ENCODE measurements at regions not wholly inside any gene's neighbourhood (a gene's known extent, or its start where the extent isn't known, plus 50 kb on each side); places are given as distances from the start of the nearest gene placed in this dataset.

- Histone ChIP-seq H3K4me1 (ENCODE audit: control insufficient read depth in 5 of 5, insufficient read depth in 5 of 5, low read length in 5 of 5) (no peaks in the 10 kb centered on the region), H3K4me3 (no peak overlapping the region), H3K27me3 (ENCODE audit: control insufficient read depth in 3 of 3, insufficient read depth in 3 of 3, low read length in 2 of 3) (peaks cover 0 to 2% (median 0%) of the 10 kb centered on the region in 3 donors), H3K27ac (ENCODE audit: low read depth in 1 of 2, low read length in 1 of 2) (no peak overlapping the region), H3K9me3 (ENCODE audit: control insufficient read depth in 4 of 4, insufficient read depth in 3 of 4, low read length in 3 of 4) (no peaks in the 10 kb centered on the region), H3K9ac (ENCODE audit: insufficient read depth in 1 of 2, low read length in 2 of 2) (no peak overlapping the region), H3K36me3 (ENCODE audit: control insufficient read depth in 4 of 4, insufficient read depth in 4 of 4, low read length in 4 of 4) (no peaks in the 10 kb centered on the region)
- DNase-seq (peak in 2 of 3 donors; percentile 34 to 51), ATAC-seq (ENCODE audit: insufficient read depth, low FRiP score) (no peak)
- WGBS, 2 donors, result 52 to 55% methylated on average over 2 of the region's 2 CpGs
- TF ChIP-seq CTCF (IDR thresholded peaks at IDR 0.05; ENCODE audit: control extremely low read depth, extremely low read depth), result no peak
These were observed 215.9 kb downstream of the SP3 start for GRCh38 chr2:173749315-173749714.

- WGBS, 2 donors, result 44 to 54% methylated on average over 7 of the region's 7 CpGs
These were observed 214.8 kb downstream of the SP3 start for GRCh38 chr2:173750353-173750801.

GRCh38 chr2:173750831-173751230, 214.3 kb downstream of the SP3 start:
- no peak for DNase-seq
- Histone ChIP-seq H3K9ac (ENCODE audit: insufficient read depth in 1 of 2, low read length in 2 of 2) (no peak overlapping the region), H3K36me3 (ENCODE audit: control insufficient read depth in 4 of 4, insufficient read depth in 4 of 4, low read length in 4 of 4) (no peaks in the 10 kb centered on the region), H3K9me3 (ENCODE audit: control insufficient read depth in 4 of 4, insufficient read depth in 3 of 4, low read length in 3 of 4) (no peaks in the 10 kb centered on the region), H3K4me1 (ENCODE audit: control insufficient read depth in 5 of 5, insufficient read depth in 5 of 5, low read length in 5 of 5) (no peaks in the 10 kb centered on the region), H3K27me3 (ENCODE audit: control insufficient read depth in 3 of 3, insufficient read depth in 3 of 3, low read length in 2 of 3) (no peaks in the 10 kb centered on the region), H3K27ac (ENCODE audit: low read depth in 1 of 2, low read length in 1 of 2) (no peak overlapping the region), H3K4me3 (no peak overlapping the region)
- WGBS, 2 donors, result 78 to 79% methylated on average over 4 of the region's 4 CpGs
- ATAC-seq (ENCODE audit: insufficient read depth, low FRiP score), result no peak
- no peak for TF ChIP-seq CTCF (IDR thresholded peaks at IDR 0.05; ENCODE audit: control extremely low read depth, extremely low read depth)

More at GRCh38 chr2:173750353-173750801, 214.8 kb downstream of the SP3 start:
- Histone ChIP-seq H3K9ac (ENCODE audit: insufficient read depth in 1 of 2, low read length in 2 of 2) (no peak overlapping the region), H3K4me3 (no peak overlapping the region), H3K36me3 (ENCODE audit: control insufficient read depth in 4 of 4, insufficient read depth in 4 of 4, low read length in 4 of 4) (no peaks in the 10 kb centered on the region), H3K9me3 (ENCODE audit: control insufficient read depth in 4 of 4, insufficient read depth in 3 of 4, low read length in 3 of 4) (no peaks in the 10 kb centered on the region), H3K27ac (ENCODE audit: low read depth in 1 of 2, low read length in 1 of 2) (no peak overlapping the region), H3K4me1 (ENCODE audit: control insufficient read depth in 5 of 5, insufficient read depth in 5 of 5, low read length in 5 of 5) (no peaks in the 10 kb centered on the region), H3K27me3 (ENCODE audit: control insufficient read depth in 3 of 3, insufficient read depth in 3 of 3, low read length in 2 of 3) (no peaks in the 10 kb centered on the region)
- TF ChIP-seq CTCF (IDR thresholded peaks at IDR 0.05; ENCODE audit: control extremely low read depth, extremely low read depth), result no peak
- DNase-seq (peak; percentile 39 to 76 (median 64)), ATAC-seq (ENCODE audit: insufficient read depth, low FRiP score) (no peak)

Data from lung (tissue), 11 donors.